ENCODE measurements at regions not wholly inside any gene's neighbourhood (a gene's known extent, or its start where the extent isn't known, plus 50 kb on each side); places are given as distances from the start of the nearest gene placed in this dataset.

GRCh38 chr18:34981487-34981886 is 59.7 kb upstream of the MAPRE2 start:
- H3K4me1 ChIP-seq (replicated peaks in 1 of 4; ENCODE audit: control insufficient read depth in 3 of 4, insufficient read depth in 4 of 4, low read length in 3 of 4) = peaks cover 6 to 10% (median 8%) of the 10 kb centered on the region in 4 experiments; a peak in 6 of 7 replicates
- no peak overlapping the region for H3K18ac ChIP-seq (ENCODE audit: extremely low read depth, low read length)
- H2BK20ac ChIP-seq (ENCODE audit: low read length) = no peak overlapping the region
- H2AFZ ChIP-seq (ENCODE audit: low read length) = no peak overlapping the region
- no peaks in the 10 kb centered on the region for H3K9me3 ChIP-seq (ENCODE audit: insufficient read depth in 2 of 2, low read depth in 1 of 2, low read length in 1 of 2)
- no peaks in the 10 kb centered on the region for H3K79me1 ChIP-seq (ENCODE audit: low read depth, low read length)
- H3K27ac ChIP-seq (ENCODE audit: low read depth, low read length) = no peak overlapping the region
- no peak overlapping the region for H3K23ac ChIP-seq (ENCODE audit: insufficient read length)
- H4K8ac ChIP-seq (ENCODE audit: extremely low read depth, insufficient read depth, low read length) = no peak overlapping the region
- no peak overlapping the region for H3K9ac ChIP-seq (replicated peaks in 1 of 4; ENCODE audit: extremely low read depth in 1 of 4, low read depth in 3 of 4, low read length in 3 of 4)
- ChIA-PET POLR2A (ENCODE audit: partially characterized antibody) (no interaction called here), CTCF (ENCODE audit: partially characterized antibody) (interaction anchor here (0.6 to 1.1 kb wide), 3 partner anchors 27 to 431 kb away, joined by 4 to 6 read pairs (median 4); no protein-coding TSS in a partner anchor)
- H2BK15ac ChIP-seq (ENCODE audit: low read length) = no peak overlapping the region
- H2BK120ac ChIP-seq (replicated peaks; ENCODE audit: low read depth, low read length) = no peak overlapping the region
- H3K79me2 ChIP-seq (ENCODE audit: control insufficient read depth in 1 of 2, insufficient read depth in 2 of 2, low read length in 2 of 2) = no peaks in the 10 kb centered on the region
- FAIRE-seq (no peak), DNase-seq (ENCODE audit: low read depth in 1 of 2, low spot score in 2 of 2) (no peak)
- H4K5ac ChIP-seq (ENCODE audit: insufficient read length, low read depth, low read length) = no peak overlapping the region
- no peaks in the 10 kb centered on the region for H3K36me3 ChIP-seq (ENCODE audit: control insufficient read depth in 2 of 4, insufficient read depth in 4 of 4, low read length in 3 of 4)
- no peak overlapping the region for H3K14ac ChIP-seq (ENCODE audit: insufficient read length)
- no peak overlapping the region for H3K4ac ChIP-seq (replicated peaks; ENCODE audit: insufficient read length, low read depth, low read length)
- no peak overlapping the region for H3K4me3 ChIP-seq (ENCODE audit: extremely low read depth in 1 of 4, insufficient read depth in 2 of 4, low read depth in 3 of 4, low read length in 4 of 4)
- no peak overlapping the region for H3K56ac ChIP-seq (replicated peaks; ENCODE audit: insufficient read length, low read depth, low read length)
- peaks cover 17% of the 10 kb centered on the region for H3K23me2 ChIP-seq (ENCODE audit: low read depth, low read length)
- no peaks in the 10 kb centered on the region for H4K20me1 ChIP-seq (replicated peaks in 1 of 2; ENCODE audit: control insufficient read depth in 1 of 2, insufficient read depth in 2 of 2, low read length in 2 of 2)
- 85% methylated on average over 2 of the region's 2 CpGs; no CpG with 5 or more reads in 1 of the 2 experiments for WGBS, 2 experiments (ENCODE audit: extremely low coverage in 1 of 2, insufficient coverage in 1 of 2, insufficient read length in 1 of 2, insufficient replicate concordance in 2 of 2, low coverage in 1 of 2, low lambda C conversion rate in 2 of 2, missing lambda C conversion rate in 1 of 2)
- no peak overlapping the region for H3K4me2 ChIP-seq (ENCODE audit: insufficient read depth in 1 of 2, low read depth in 2 of 2, low read length in 2 of 2)
- H2BK5ac ChIP-seq (ENCODE audit: low read depth, low read length) = no peak overlapping the region
- H3K27me3 ChIP-seq (replicated peaks in 1 of 4; ENCODE audit: control insufficient read depth in 3 of 4, extremely low read depth in 1 of 4, insufficient read depth in 3 of 4, low read length in 3 of 4) = peaks cover 4 to 38% (median 29%) of the 10 kb centered on the region in 4 experiments
- H2AK5ac ChIP-seq (ENCODE audit: low read depth, low read length) = no peak overlapping the region
- H4K91ac ChIP-seq (replicated peaks; ENCODE audit: insufficient read length, low read length) = no peak overlapping the region
- TF ChIP-seq PHF8 (conservative IDR thresholded peaks at IDR 0.05; ENCODE audit: low read depth, low read length) (no peak), BACH1 (IDR thresholded peaks at IDR 0.05; ENCODE audit: low read length) (no peak), SUZ12 (IDR thresholded peaks at IDR 0.05; ENCODE audit: low read length) (no peak), JUND (IDR thresholded peaks at IDR 0.05; ENCODE audit: low read length) (no peak), YY1 (IDR thresholded peaks at IDR 0.05; ENCODE audit: low read depth, low read length) (no peak), SP1 (IDR thresholded peaks at IDR 0.05; ENCODE audit: low read depth, low read length) (no peak)
- H2BK12ac ChIP-seq (ENCODE audit: low read depth, low read length) = no peak overlapping the region

Measured in H1 (cell line).